HG03460 (cell line): ENCODE measurements at regions not wholly inside any gene's neighbourhood (a gene's known extent, or its start where the extent isn't known, plus 50 kb on each side); places are given as distances from the start of the nearest gene placed in this dataset.
"Not testable (repeated sequence)": the region's sequence is repeated elsewhere in the genome, so short reads cannot be mapped to it uniquely, and the experiment has no call there.

Experiments used
- ATAC-seq: cut with Tn5 transposase; IDR thresholded peaks from one replicate; pipeline ENCODE4 v1.9.1; 2021; ENCODE audit not compliant: unreplicated experiment

GRCh38 chr18:14460364-14460763 is 83.0 kb downstream of the POTEC start:
- not testable (repeated sequence) for ATAC-seq

- not testable (repeated sequence) for ATAC-seq
These were observed 83.6 kb downstream of the POTEC start for GRCh38 chr18:14459826-14460225.

GRCh38 chr18:14458009-14458945 is 85.1 kb downstream of the POTEC start:
- not testable (repeated sequence) for ATAC-seq

GRCh38 chr18:14450637-14451009 is 92.8 kb downstream of the POTEC start:
- not testable (repeated sequence) for ATAC-seq

GRCh38 chr18:14449995-14450636 is 93.3 kb downstream of the POTEC start:
- ATAC-seq, result not testable (repeated sequence)

- ATAC-seq, result not testable (repeated sequence)
These were observed 94.3 kb downstream of the POTEC start for GRCh38 chr18:14449062-14449461.

- not testable (repeated sequence) for ATAC-seq
These were observed 95.7 kb downstream of the POTEC start for GRCh38 chr18:14447715-14448114.

GRCh38 chr18:14435460-14435859 is 107.9 kb downstream of the POTEC start:
- not testable (repeated sequence) for ATAC-seq

GRCh38 chr18:14432371-14432770 is 111.0 kb downstream of the POTEC start:
- not testable (repeated sequence) for ATAC-seq

GRCh38 chr18:14431031-14431521 is 112.3 kb downstream of the POTEC start:
- not testable (repeated sequence) for ATAC-seq

- ATAC-seq, result not testable (repeated sequence)
These were observed 127.6 kb downstream of the POTEC start for GRCh38 chr18:14415806-14416205.

GRCh38 chr18:14415399-14415798 is 128.0 kb downstream of the POTEC start:
- ATAC-seq, result not testable (repeated sequence)

- not testable (repeated sequence) for ATAC-seq
These were observed 147.9 kb downstream of the POTEC start for GRCh38 chr18:14395533-14395932.

GRCh38 chr18:14393563-14394103 is 149.8 kb downstream of the POTEC start:
- not testable (repeated sequence) for ATAC-seq

GRCh38 chr18:14392604-14393003 is 150.8 kb downstream of the POTEC start:
- ATAC-seq, result not testable (repeated sequence)

- not testable (repeated sequence) for ATAC-seq
These were observed 158.4 kb downstream of the POTEC start for GRCh38 chr18:14384961-14385360.

- ATAC-seq, result not testable (repeated sequence)
These were observed 160.7 kb downstream of the POTEC start for GRCh38 chr18:14382666-14383065.

GRCh38 chr18:14379489-14379888 is 163.9 kb downstream of the POTEC start:
- ATAC-seq, result not testable (repeated sequence)

GRCh38 chr18:14378376-14378775 is 165.0 kb downstream of the POTEC start:
- not testable (repeated sequence) for ATAC-seq

- ATAC-seq, result not testable (repeated sequence)
These were observed 182.1 kb downstream of the POTEC start for GRCh38 chr18:14361346-14361745.

GRCh38 chr18:14357553-14358297 is 185.7 kb downstream of the POTEC start:
- not testable (repeated sequence) for ATAC-seq
